ENCODE measurements at regions not wholly inside any gene's neighbourhood (a gene's known extent, or its start where the extent isn't known, plus 50 kb on each side); places are given as distances from the start of the nearest gene placed in this dataset.

- TF ChIP-seq CTCF (conservative IDR thresholded peaks at IDR 0.05; ENCODE audit: low read depth, low read length) = no peak
- no peak for TF ChIP-seq POLR2A (IDR thresholded peaks at IDR 0.05; ENCODE audit: low read depth, low read length)
- no peak for TF ChIP-seq MAZ (IDR thresholded peaks at IDR 0.05; ENCODE audit: borderline replicate concordance, low read depth, low read length)
- TF ChIP-seq ELK1 (IDR thresholded peaks at IDR 0.05; ENCODE audit: borderline replicate concordance, low read depth, low read length) = no peak
- no peak for TF ChIP-seq RAD21 (IDR thresholded peaks at IDR 0.05; ENCODE audit: low read length)
- TF ChIP-seq MAFK (IDR thresholded peaks at IDR 0.05; ENCODE audit: low read depth, low read length) = no peak
- TF ChIP-seq RFX5 (IDR thresholded peaks at IDR 0.05; ENCODE audit: low read depth, low read length) = no peak
These were observed 140.2 kb upstream of the STT3B start for GRCh38 chr3:31392568-31392967.

Data from IMR-90 (cell line).